Activated T-helper 1 cell treated with anti-CD3 and anti-CD28 coated beads, Interleukin-12 subunit alpha, Interleukin-12 subunit beta, Interleukin-2, Interleukin-4 antibody, amounts not matched to agents 30 ng/mL and 10 ng/mL and 1 ng/mL, durations not matched to agents 14 hours and 24 hours and 36 hours (primary cell): ENCODE measurements at regions not wholly inside any gene's neighbourhood (a gene's known extent, or its start where the extent isn't known, plus 50 kb on each side); places are given as distances from the start of the nearest gene placed in this dataset.
A peak's percentile ranks its signal among the peaks of the same experiment; 100 is the strongest.

ENCODE experiments used
- DNase-seq: peaks from one replicate; pipeline ENCODE4 v3.0.0; 2021; ENCODE audit warnings: low spot score
- H3K27ac Mint-ChIP-seq: one replicate; pipeline ENCODE4 v1.8.0; 2021; ENCODE audit warnings: mild to moderate bottlenecking, mixed read lengths
- H3K27me3 Mint-ChIP-seq: one replicate; pipeline ENCODE4 v1.8.0; 2022; ENCODE audit warnings: mild to moderate bottlenecking, moderate library complexity, mixed read lengths; ENCODE audit not compliant: insufficient read depth
- H3K36me3 Mint-ChIP-seq: one replicate; pipeline ENCODE4 v1.8.0; 2021; ENCODE audit warnings: low read depth, mixed read lengths
- H3K4me1 Mint-ChIP-seq: one replicate; pipeline ENCODE4 v1.8.0; 2021; ENCODE audit warnings: low read depth, mixed read lengths
- H3K4me3 Mint-ChIP-seq: one replicate; pipeline ENCODE4 v1.8.0; 2021; ENCODE audit warnings: mild to moderate bottlenecking, moderate library complexity, mixed read lengths
- H3K9me3 Mint-ChIP-seq: one replicate; pipeline ENCODE4 v1.8.0; 2021; ENCODE audit warnings: mixed read lengths
- intact Hi-C: fragments of 100-400 bp; cut with micrococcal nuclease; formaldehyde crosslinking; loops from one replicate; pipeline ENCODE4 v1.15.1; 2024

- Mint-ChIP-seq H3K27ac (peak overlapping the region; percentile 85), H3K4me1 (peaks cover 68% of the 10 kb centered on the region), H3K36me3 (peaks cover 5% of the 10 kb centered on the region), H3K4me3 (peak overlapping the region; percentile 61), H3K9me3 (peaks cover 8% of the 10 kb centered on the region), H3K27me3 (no peaks in the 10 kb centered on the region)
- DNase-seq = no peak
- intact Hi-C loops = loop anchor here (1.0 to 10.0 kb wide), 10 partner anchors 18 to 551 kb away; partner anchors contain the start of gene STK24
These were observed 50.0 kb upstream of the DOCK9 start for GRCh38 chr13:99027661-99028425.

GRCh38 chr13:99028890-99029289 lies 51.0 kb upstream of the DOCK9 start:
- Mint-ChIP-seq H3K4me1 (peaks cover 67% of the 10 kb centered on the region), H3K9me3 (peaks cover 8% of the 10 kb centered on the region), H3K4me3 (no peak overlapping the region), H3K27me3 (no peaks in the 10 kb centered on the region), H3K27ac (no peak overlapping the region), H3K36me3 (peaks cover 7% of the 10 kb centered on the region)
- peak; percentile 45 for DNase-seq
- intact Hi-C loops = loop anchor here (5.0 to 10.0 kb wide), 4 partner anchors 42 to 552 kb away; partner anchors contain the start of gene STK24

- Mint-ChIP-seq H3K27me3 (no peaks in the 10 kb centered on the region), H3K27ac (no peak overlapping the region), H3K36me3 (peaks cover 7% of the 10 kb centered on the region), H3K4me3 (no peak overlapping the region), H3K9me3 (peaks cover 8% of the 10 kb centered on the region), H3K4me1 (peaks cover 65% of the 10 kb centered on the region)
- intact Hi-C loops = loop anchor here (5.0 to 10.0 kb wide), 4 partner anchors 42 to 552 kb away; partner anchors contain the start of gene STK24
- no peak for DNase-seq
These were observed 51.7 kb upstream of the DOCK9 start for GRCh38 chr13:99029576-99029975.

- intact Hi-C loops = no loop called here
- H3K4me1 Mint-ChIP-seq = peaks cover 57% of the 10 kb centered on the region
- peaks cover 8% of the 10 kb centered on the region for H3K9me3 Mint-ChIP-seq
- no peak for DNase-seq
- H3K4me3 Mint-ChIP-seq = no peak overlapping the region
- H3K27ac Mint-ChIP-seq = no peak overlapping the region
- peaks cover 11% of the 10 kb centered on the region for H3K36me3 Mint-ChIP-seq
- no peaks in the 10 kb centered on the region for H3K27me3 Mint-ChIP-seq
These were observed 52.5 kb upstream of the DOCK9 start for GRCh38 chr13:99030326-99030725.

- H3K9me3 Mint-ChIP-seq = peaks cover 8% of the 10 kb centered on the region
- H3K27ac Mint-ChIP-seq = no peak overlapping the region
- intact Hi-C loops = no loop called here
These were observed 54.0 kb upstream of the DOCK9 start for GRCh38 chr13:99031832-99032231.

GRCh38 chr13:99033814-99034213 lies 56.0 kb upstream of the DOCK9 start:
- H3K27ac Mint-ChIP-seq = no peak overlapping the region
- no peaks in the 10 kb centered on the region for H3K27me3 Mint-ChIP-seq
- H3K4me3 Mint-ChIP-seq = no peak overlapping the region
- intact Hi-C loops = loop anchor here (1.0 kb wide), 2 partner anchors 165 to 194 kb away; no protein-coding TSS in a partner anchor
- DNase-seq = no peak
- H3K36me3 Mint-ChIP-seq = peaks cover 14% of the 10 kb centered on the region
- H3K9me3 Mint-ChIP-seq = peaks cover 4% of the 10 kb centered on the region
- peaks cover 23% of the 10 kb centered on the region for H3K4me1 Mint-ChIP-seq

More at GRCh38 chr13:99031832-99032231, 54.0 kb upstream of the DOCK9 start:
- no peak overlapping the region for H3K4me3 Mint-ChIP-seq
- no peak for DNase-seq
- H3K4me1 Mint-ChIP-seq = peaks cover 42% of the 10 kb centered on the region
- H3K36me3 Mint-ChIP-seq = peaks cover 14% of the 10 kb centered on the region
- no peaks in the 10 kb centered on the region for H3K27me3 Mint-ChIP-seq

- Mint-ChIP-seq H3K9me3 (no peaks in the 10 kb centered on the region), H3K4me3 (no peak overlapping the region), H3K36me3 (peaks cover 15% of the 10 kb centered on the region), H3K27me3 (no peaks in the 10 kb centered on the region), H3K4me1 (peaks cover 17% of the 10 kb centered on the region), H3K27ac (no peak overlapping the region)
- DNase-seq = no peak
- intact Hi-C loops = no loop called here
These were observed 56.6 kb upstream of the DOCK9 start for GRCh38 chr13:99034333-99035085.

GRCh38 chr13:99035715-99036114 lies 57.9 kb upstream of the DOCK9 start:
- Mint-ChIP-seq H3K4me3 (no peak overlapping the region), H3K27me3 (peaks cover 2% of the 10 kb centered on the region), H3K36me3 (peaks cover 22% of the 10 kb centered on the region), H3K27ac (no peak overlapping the region), H3K4me1 (peaks cover 24% of the 10 kb centered on the region), H3K9me3 (no peaks in the 10 kb centered on the region)
- no peak for DNase-seq
- intact Hi-C loops = no loop called here

- DNase-seq = no peak
- H3K27ac Mint-ChIP-seq = no peak overlapping the region
- intact Hi-C loops = no loop called here
- peaks cover 27% of the 10 kb centered on the region for H3K36me3 Mint-ChIP-seq
- peaks cover 44% of the 10 kb centered on the region for H3K4me1 Mint-ChIP-seq
- peaks cover 2% of the 10 kb centered on the region for H3K27me3 Mint-ChIP-seq
- no peaks in the 10 kb centered on the region for H3K9me3 Mint-ChIP-seq
- H3K4me3 Mint-ChIP-seq = no peak overlapping the region
These were observed 59.9 kb upstream of the DOCK9 start for GRCh38 chr13:99037756-99038155.

GRCh38 chr13:99039718-99040280 lies 61.9 kb upstream of the DOCK9 start:
- H3K36me3 Mint-ChIP-seq = peaks cover 24% of the 10 kb centered on the region
- DNase-seq = no peak
- peaks cover 51% of the 10 kb centered on the region for H3K4me1 Mint-ChIP-seq
- intact Hi-C loops = no loop called here
- peaks cover 2% of the 10 kb centered on the region for H3K27me3 Mint-ChIP-seq
- H3K9me3 Mint-ChIP-seq = no peaks in the 10 kb centered on the region
- H3K4me3 Mint-ChIP-seq = no peak overlapping the region
- no peak overlapping the region for H3K27ac Mint-ChIP-seq

GRCh38 chr13:99040536-99041131 lies 62.8 kb upstream of the DOCK9 start:
- intact Hi-C loops = no loop called here
- Mint-ChIP-seq H3K4me1 (peaks cover 60% of the 10 kb centered on the region), H3K9me3 (no peaks in the 10 kb centered on the region), H3K4me3 (no peak overlapping the region), H3K36me3 (peaks cover 16% of the 10 kb centered on the region), H3K27ac (no peak overlapping the region), H3K27me3 (peaks cover 2% of the 10 kb centered on the region)
- no peak for DNase-seq

- peaks cover 16% of the 10 kb centered on the region for H3K36me3 Mint-ChIP-seq
- H3K4me1 Mint-ChIP-seq = peaks cover 67% of the 10 kb centered on the region
- intact Hi-C loops = no loop called here
- peaks cover 2% of the 10 kb centered on the region for H3K27me3 Mint-ChIP-seq
- DNase-seq = no peak
- H3K9me3 Mint-ChIP-seq = no peaks in the 10 kb centered on the region
- H3K4me3 Mint-ChIP-seq = no peak overlapping the region
- H3K27ac Mint-ChIP-seq = no peak overlapping the region
These were observed 63.5 kb upstream of the DOCK9 start for GRCh38 chr13:99041337-99041736.
